ENCODE measurements at regions not wholly inside any gene's neighbourhood (a gene's known extent, or its start where the extent isn't known, plus 50 kb on each side); places are given as distances from the start of the nearest gene placed in this dataset.
"Not testable (repeated sequence)": the region's sequence is repeated elsewhere in the genome, so short reads cannot be mapped to it uniquely, and the experiment has no call there.

GRCh38 chr1:65087519-65087918 lies 60.5 kb upstream of the AK4 start:
- not testable (repeated sequence) for H3K36me3 Mint-ChIP-seq; ATAC-seq (ENCODE audit: low read depth in 2 of 2); H3K4me1 Mint-ChIP-seq; H3K4me3 Mint-ChIP-seq; DNase-seq; H3K27ac Mint-ChIP-seq
- Mint-ChIP-seq H3K27me3 (peaks cover 4 to 14% (median 11%) of the 10 kb centered on the region in 3 donors), H3K9me3 (peaks cover 0 to 12% (median 7%) of the 10 kb centered on the region in 7 donors)

GRCh38 chr1:65090406-65090805 lies 57.6 kb upstream of the AK4 start:
- Mint-ChIP-seq H3K4me1 (peaks cover 0 to 4% (median 0%) of the 10 kb centered on the region in 3 donors), H3K9me3 (peaks cover 0 to 21% (median 7%) of the 10 kb centered on the region in 7 donors), H3K27me3 (peaks cover 4 to 20% (median 11%) of the 10 kb centered on the region in 3 donors), H3K36me3 (peaks cover 7 to 9% of the 10 kb centered on the region in 2 donors), H3K27ac (no peak overlapping the region), H3K4me3 (no peak overlapping the region)
- ATAC-seq (ENCODE audit: low read depth in 2 of 2), result no peak
- DNase-seq, result no peak

DNA sequence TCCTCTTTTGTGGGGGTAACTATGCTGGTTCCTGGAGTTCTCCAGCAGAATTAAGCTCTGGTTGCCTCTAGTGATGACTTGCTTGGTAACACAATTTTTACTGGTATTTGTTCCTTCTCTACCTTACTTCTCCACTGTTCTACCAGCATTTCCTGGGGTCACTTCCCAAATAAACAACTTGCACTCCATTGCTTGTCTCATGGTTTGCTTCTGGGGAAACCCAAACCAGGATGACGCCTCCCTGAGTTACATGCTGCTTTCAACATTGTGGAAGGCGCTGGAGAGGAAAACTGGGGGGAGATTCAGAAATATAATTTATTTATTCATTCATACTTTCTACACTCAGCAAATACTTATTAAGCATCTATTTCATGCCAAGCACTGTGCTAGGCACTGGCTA lies 55.3 kb upstream of the AK4 start:
- Mint-ChIP-seq H3K27me3 (peaks cover 0 to 12% (median 12%) of the 10 kb centered on the region in 3 donors), H3K27ac (no peak overlapping the region), H3K4me1 (no peaks in the 10 kb centered on the region), H3K36me3 (peaks cover 1 to 3% of the 10 kb centered on the region in 2 donors), H3K9me3 (peaks cover 0 to 19% (median 2%) of the 10 kb centered on the region in 7 donors), H3K4me3 (no peak overlapping the region)
- DNase-seq, result no peak
- ATAC-seq (ENCODE audit: low read depth in 2 of 2), result no peak

- Mint-ChIP-seq H3K4me3 (no peak overlapping the region), H3K36me3 (peaks cover 0 to under 1% of the 10 kb centered on the region in 2 donors), H3K9me3 (peaks cover 0 to 52% (median 30%) of the 10 kb centered on the region in 7 donors), H3K4me1 (no peaks in the 10 kb centered on the region), H3K27ac (no peak overlapping the region), H3K27me3 (peaks cover 0 to 10% (median 7%) of the 10 kb centered on the region in 3 donors)
- no peak for ATAC-seq (ENCODE audit: low read depth in 2 of 2)
- DNase-seq, result no peak
These were observed 50.9 kb upstream of the AK4 start for GRCh38 chr1:65097076-65097475.

Measured in naive B cell (primary cell).